ENCODE measurements at regions not wholly inside any gene's neighbourhood (a gene's known extent, or its start where the extent isn't known, plus 50 kb on each side); places are given as distances from the start of the nearest gene placed in this dataset.
"Not testable (repeated sequence)": the region's sequence is repeated elsewhere in the genome, so short reads cannot be mapped to it uniquely, and the experiment has no call there.

DNA sequence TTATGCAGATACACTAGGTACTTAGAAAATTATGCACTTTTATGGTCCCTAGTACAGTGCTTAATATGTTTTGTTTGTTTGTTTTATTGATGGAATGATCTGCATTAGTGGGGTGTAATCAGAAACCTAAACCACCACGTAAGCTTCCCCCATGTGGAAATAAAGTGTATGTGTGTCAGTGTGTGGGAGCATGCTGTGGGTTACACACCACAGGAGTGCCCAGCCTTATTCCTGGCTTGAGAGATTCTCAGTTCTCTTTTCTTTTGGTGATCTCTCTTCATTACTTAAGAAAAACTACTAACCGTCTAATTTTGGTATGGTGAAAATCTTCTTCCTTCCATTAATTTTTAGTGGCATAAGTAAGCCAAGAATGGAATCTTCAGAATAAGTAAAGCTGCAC lies 398.6 kb downstream of the DCDC2C start:
- in situ Hi-C loops (cut with MboI; ENCODE audit: low pct_unique_long_range_greater_than_20kb, low sequenced_read_pairs, unreplicated experiment): no loop called here
- TF ChIP-seq, protein P1, sequence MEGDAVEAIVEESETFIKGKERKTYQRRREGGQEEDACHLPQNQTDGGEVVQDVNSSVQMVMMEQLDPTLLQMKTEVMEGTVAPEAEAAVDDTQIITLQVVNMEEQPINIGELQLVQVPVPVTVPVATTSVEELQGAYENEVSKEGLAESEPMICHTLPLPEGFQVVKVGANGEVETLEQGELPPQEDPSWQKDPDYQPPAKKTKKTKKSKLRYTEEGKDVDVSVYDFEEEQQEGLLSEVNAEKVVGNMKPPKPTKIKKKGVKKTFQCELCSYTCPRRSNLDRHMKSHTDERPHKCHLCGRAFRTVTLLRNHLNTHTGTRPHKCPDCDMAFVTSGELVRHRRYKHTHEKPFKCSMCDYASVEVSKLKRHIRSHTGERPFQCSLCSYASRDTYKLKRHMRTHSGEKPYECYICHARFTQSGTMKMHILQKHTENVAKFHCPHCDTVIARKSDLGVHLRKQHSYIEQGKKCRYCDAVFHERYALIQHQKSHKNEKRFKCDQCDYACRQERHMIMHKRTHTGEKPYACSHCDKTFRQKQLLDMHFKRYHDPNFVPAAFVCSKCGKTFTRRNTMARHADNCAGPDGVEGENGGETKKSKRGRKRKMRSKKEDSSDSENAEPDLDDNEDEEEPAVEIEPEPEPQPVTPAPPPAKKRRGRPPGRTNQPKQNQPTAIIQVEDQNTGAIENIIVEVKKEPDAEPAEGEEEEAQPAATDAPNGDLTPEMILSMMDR (IDR thresholded peaks at IDR 0.05; ENCODE audit: extremely low read depth, insufficient read depth, missing control alignments): no peak
- no peak for DNase-seq (ENCODE audit: low spot score)

GRCh38 chr2:4107179-4107578 lies 403.8 kb downstream of the DCDC2C start:
- in situ Hi-C loops (cut with MboI; ENCODE audit: low pct_unique_long_range_greater_than_20kb, low sequenced_read_pairs, unreplicated experiment): no loop called here
- no peak for DNase-seq (ENCODE audit: low spot score)
- TF ChIP-seq, protein P1 (IDR thresholded peaks at IDR 0.05; ENCODE audit: extremely low read depth, insufficient read depth, missing control alignments): no peak

DNA sequence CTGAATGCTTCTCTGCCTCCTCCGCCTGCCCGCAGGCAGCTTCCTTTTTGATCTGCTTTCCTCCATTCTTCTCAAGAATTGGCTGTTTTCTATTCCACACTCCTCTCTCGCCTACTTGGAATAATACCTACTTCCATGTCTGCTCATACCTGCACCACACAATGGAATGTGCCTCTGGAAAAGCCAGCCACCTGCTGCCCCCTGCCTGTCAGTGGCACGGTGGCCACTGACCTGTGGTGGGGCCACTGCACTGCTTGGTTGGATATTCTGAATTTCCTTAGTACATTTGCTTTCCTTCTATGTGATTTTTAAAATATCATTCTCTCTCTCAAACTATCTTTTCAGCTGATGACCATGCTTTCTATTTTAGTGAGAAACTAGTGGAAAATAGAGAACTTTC lies 406.9 kb downstream of the DCDC2C start:
- TF ChIP-seq, protein P1 (IDR thresholded peaks at IDR 0.05; ENCODE audit: extremely low read depth, insufficient read depth, missing control alignments): no peak
- in situ Hi-C loops (cut with MboI; ENCODE audit: low pct_unique_long_range_greater_than_20kb, low sequenced_read_pairs, unreplicated experiment): no loop called here
- DNase-seq (ENCODE audit: low spot score): no peak

- DNase-seq (ENCODE audit: low spot score); in situ Hi-C loops (cut with MboI; ENCODE audit: low pct_unique_long_range_greater_than_20kb, low sequenced_read_pairs, unreplicated experiment): not testable (repeated sequence)
Measured at GRCh38 chr2:4115435-4115834, 412.1 kb downstream of the DCDC2C start.

- in situ Hi-C loops (cut with MboI; ENCODE audit: low pct_unique_long_range_greater_than_20kb, low sequenced_read_pairs, unreplicated experiment): no loop called here
- no peak for DNase-seq (ENCODE audit: low spot score)
Measured at GRCh38 chr2:4122726-4123125, 419.4 kb downstream of the DCDC2C start.

GRCh38 chr2:4130651-4131050 lies 427.3 kb downstream of the DCDC2C start:
- TF ChIP-seq, protein P1 (IDR thresholded peaks at IDR 0.05; ENCODE audit: extremely low read depth, insufficient read depth, missing control alignments): no peak
- in situ Hi-C loops (cut with MboI; ENCODE audit: low pct_unique_long_range_greater_than_20kb, low sequenced_read_pairs, unreplicated experiment): no loop called here
- no peak for DNase-seq (ENCODE audit: low spot score)

More at GRCh38 chr2:4122726-4123125, 419.4 kb downstream of the DCDC2C start:
- TF ChIP-seq, protein P1 (IDR thresholded peaks at IDR 0.05; ENCODE audit: extremely low read depth, insufficient read depth, missing control alignments): no peak

- DNase-seq (ENCODE audit: low spot score): no peak
- in situ Hi-C loops (cut with MboI; ENCODE audit: low pct_unique_long_range_greater_than_20kb, low sequenced_read_pairs, unreplicated experiment): no loop called here
- TF ChIP-seq, protein P1 (IDR thresholded peaks at IDR 0.05; ENCODE audit: extremely low read depth, insufficient read depth, missing control alignments): no peak
Measured at GRCh38 chr2:4134551-4135550, 431.5 kb downstream of the DCDC2C start.
